ENCODE measurements at regions not wholly inside any gene's neighbourhood (a gene's known extent, or its start where the extent isn't known, plus 50 kb on each side); places are given as distances from the start of the nearest gene placed in this dataset.

DNA sequence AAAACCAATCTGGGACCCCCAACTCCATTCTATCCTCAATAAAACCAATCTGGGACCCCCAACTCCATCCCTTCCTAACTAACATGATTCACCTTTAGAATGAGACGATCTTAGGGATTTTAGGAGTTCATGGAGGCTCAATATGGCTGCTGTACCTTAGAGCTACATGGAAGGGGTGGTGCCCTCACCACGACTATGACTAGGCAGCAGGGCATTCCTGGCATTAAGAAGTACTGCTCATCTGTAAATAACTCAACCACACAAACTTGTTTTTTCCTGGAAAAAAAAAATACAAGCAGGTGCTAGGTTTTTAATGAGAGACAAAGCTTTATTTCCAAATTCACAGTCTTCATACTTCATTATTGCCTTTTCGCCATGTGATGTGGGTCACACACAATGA is 346.5 kb upstream of the FAT1 start:
- Histone ChIP-seq H4K20me1 (no peaks in the 10 kb centered on the region), H3K36me3 (no peaks in the 10 kb centered on the region), H3K4me2 (no peak overlapping the region), H3K4me1 (no peaks in the 10 kb centered on the region), H3K27me3 (no peaks in the 10 kb centered on the region), H3K9ac (no peak overlapping the region), H3K27ac (no peak overlapping the region), H3K9me3 (replicated peaks in 1 of 11) (0 out of 22 replicates have a peak, but pooled peaks cover 0 to 6% (median 0%) of the 10 kb centered on the region in 11 experiments), H3K4me3 (no peak overlapping the region)
- no peak for TF ChIP-seq Cebpa-rat (IDR thresholded peaks at IDR 0.05)

DNA sequence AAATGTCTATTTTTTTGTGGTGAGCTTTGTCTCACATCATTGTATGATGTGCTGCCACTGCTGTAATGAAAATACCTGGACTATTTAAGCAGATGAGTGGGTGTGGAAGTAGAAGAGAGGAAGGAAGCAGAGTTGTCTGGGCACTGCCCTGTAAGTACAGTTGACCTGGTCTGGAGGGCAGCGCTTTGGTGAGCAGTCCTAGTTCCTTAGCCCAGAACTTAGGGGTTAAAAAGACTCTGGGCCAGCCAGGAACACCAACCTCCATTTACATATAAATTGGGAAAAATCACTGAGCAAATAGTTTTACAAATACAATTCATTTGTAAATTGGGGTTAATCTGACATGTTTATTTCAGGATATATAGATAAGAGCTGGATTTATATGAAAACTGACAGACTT is 347.1 kb upstream of the FAT1 start:
- H3K27ac ChIP-seq, result no peak overlapping the region
- H3K4me3 ChIP-seq, result no peak overlapping the region
- no peak overlapping the region for H3K9ac ChIP-seq
- H4K20me1 ChIP-seq, result no peaks in the 10 kb centered on the region
- H3K9me3 ChIP-seq (replicated peaks in 1 of 11), result 0 out of 22 replicates have a peak, but pooled peaks cover 0 to 6% (median 0%) of the 10 kb centered on the region in 11 experiments
- TF ChIP-seq Cebpa-rat (IDR thresholded peaks at IDR 0.05), result no peak
- no peak overlapping the region for H3K4me2 ChIP-seq
- H3K27me3 ChIP-seq, result no peaks in the 10 kb centered on the region
- H3K4me1 ChIP-seq, result no peaks in the 10 kb centered on the region
- H3K36me3 ChIP-seq, result no peaks in the 10 kb centered on the region

DNA sequence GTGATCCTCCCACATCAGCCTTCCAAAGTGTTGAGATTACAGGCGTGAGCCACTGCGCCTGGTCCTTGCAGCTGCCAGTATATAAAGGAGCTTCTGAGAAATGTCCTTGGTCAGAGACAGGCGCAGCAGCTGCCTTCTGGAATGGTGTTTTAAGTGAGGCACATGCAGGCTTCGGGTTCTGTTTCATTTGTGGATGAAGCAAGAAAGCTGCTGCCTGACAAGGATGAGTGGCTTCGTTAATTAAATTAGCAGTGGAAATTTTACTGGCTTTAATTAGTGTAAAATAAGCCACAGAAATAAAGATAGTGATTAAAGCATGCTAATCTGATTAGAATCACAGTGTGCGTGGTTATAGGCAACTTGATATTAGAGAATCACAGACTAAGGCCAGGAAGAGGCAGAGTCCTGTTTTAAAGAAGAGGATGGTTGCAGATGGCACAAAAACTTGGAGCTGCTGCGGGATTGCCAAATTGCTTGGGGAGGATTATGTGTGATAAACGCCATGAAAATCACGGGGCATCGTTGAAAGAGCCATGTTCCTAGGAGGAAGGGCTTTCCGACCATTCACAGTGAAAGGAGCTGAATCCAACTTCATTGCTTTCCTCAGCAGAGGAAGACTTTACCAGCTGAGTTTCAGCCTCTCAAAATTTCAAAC is 348.4 kb upstream of the FAT1 start:
- TF ChIP-seq Cebpa-rat (IDR thresholded peaks at IDR 0.05), result no peak
- Histone ChIP-seq H3K27me3 (no peaks in the 10 kb centered on the region), H3K4me2 (no peak overlapping the region), H3K9ac (no peak overlapping the region), H4K20me1 (no peaks in the 10 kb centered on the region), H3K9me3 (replicated peaks in 1 of 11) (0 out of 22 replicates have a peak, but pooled peaks cover 0 to 6% (median 0%) of the 10 kb centered on the region in 11 experiments), H3K4me1 (no peaks in the 10 kb centered on the region), H3K27ac (no peak overlapping the region), H3K4me3 (no peak overlapping the region), H3K36me3 (no peaks in the 10 kb centered on the region)

DNA sequence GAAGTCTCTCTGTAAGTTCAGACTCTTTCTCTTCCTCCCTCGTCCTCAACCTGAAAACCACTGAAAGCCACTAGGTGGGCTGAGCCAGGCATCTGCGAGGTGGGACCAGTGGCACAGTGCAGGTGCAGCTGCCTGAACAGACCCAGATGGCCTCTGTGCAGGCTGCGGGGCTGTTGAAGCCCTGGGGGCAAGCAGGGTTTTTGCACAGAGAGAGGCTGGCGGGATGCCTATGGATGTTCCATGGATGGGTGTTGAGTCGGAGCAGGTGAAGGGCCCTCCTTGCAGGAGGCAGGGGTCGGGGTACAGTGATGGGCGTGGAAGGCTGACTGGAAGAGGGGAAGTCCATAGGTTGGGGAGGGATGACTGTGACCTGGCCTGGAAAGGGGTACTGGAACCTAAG is 350.2 kb upstream of the FAT1 start:
- Histone ChIP-seq H3K9ac (no peak overlapping the region), H3K4me2 (no peak overlapping the region), H3K36me3 (no peaks in the 10 kb centered on the region), H3K4me1 (no peaks in the 10 kb centered on the region), H3K9me3 (replicated peaks in 1 of 11) (0 out of 22 replicates have a peak, but pooled peaks cover 0 to 6% (median 0%) of the 10 kb centered on the region in 11 experiments), H3K27ac (no peak overlapping the region), H4K20me1 (no peaks in the 10 kb centered on the region), H3K4me3 (no peak overlapping the region), H3K27me3 (no peaks in the 10 kb centered on the region)
- TF ChIP-seq Cebpa-rat (IDR thresholded peaks at IDR 0.05), result no peak

DNA sequence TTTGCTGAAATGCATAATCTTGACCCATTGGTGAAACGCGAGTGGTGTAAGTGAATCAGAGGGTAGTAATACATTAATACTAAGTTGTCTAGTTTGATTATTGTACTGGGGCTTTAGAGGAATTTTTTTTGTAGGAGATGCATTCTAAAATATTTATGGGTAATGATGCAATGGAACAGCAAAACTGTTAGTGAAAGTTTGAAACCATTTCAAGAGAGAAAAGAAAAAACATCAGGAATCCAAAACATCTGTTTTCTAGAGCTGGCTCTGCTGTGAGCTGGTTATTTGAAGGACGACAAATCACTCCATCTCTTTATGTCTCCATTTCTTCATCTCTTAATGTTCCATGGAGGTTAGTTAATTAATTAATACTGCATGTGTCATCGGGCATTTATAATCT is 351.9 kb upstream of the FAT1 start:
- no peak overlapping the region for H3K27ac ChIP-seq
- H3K4me1 ChIP-seq, result no peaks in the 10 kb centered on the region
- no peak overlapping the region for H3K4me2 ChIP-seq
- H4K20me1 ChIP-seq, result no peaks in the 10 kb centered on the region
- H3K27me3 ChIP-seq, result no peaks in the 10 kb centered on the region
- TF ChIP-seq Cebpa-rat (IDR thresholded peaks at IDR 0.05), result no peak
- no peaks in the 10 kb centered on the region for H3K9me3 ChIP-seq (replicated peaks in 1 of 11)
- H3K4me3 ChIP-seq, result no peak overlapping the region
- no peak overlapping the region for H3K9ac ChIP-seq
- no peaks in the 10 kb centered on the region for H3K36me3 ChIP-seq

DNA sequence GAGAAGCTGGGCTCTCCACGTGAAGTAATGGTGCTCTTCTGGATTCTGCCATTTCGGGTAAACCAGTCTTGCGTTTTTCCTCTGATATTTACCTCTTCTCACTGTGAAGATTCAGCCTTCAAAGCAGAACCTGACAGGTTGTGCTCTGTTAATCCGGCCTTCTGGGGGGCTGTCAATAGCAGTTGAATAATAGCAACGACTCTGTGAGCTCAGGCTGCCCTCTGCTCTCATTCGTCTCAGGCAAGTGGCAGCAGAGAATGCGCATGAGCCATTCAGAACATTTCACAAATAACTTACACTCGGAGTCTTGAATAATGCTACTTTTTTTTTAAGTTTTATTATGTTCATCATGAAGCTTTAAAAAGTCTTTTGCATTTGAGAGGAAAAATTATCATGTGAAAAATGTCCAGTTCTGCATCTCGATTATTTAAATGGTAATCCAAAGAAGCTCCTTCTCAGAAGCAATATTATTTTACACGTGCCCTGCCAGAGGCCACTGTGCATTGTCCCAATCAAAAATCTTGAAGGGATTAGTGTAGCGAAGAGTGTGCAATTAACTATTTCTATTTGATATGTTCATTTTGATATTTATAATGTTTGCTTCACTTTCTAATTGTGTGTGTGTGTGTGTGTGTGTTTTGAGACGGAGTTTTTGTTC is 354.2 kb upstream of the FAT1 start:
- no peak for TF ChIP-seq Cebpa-rat (IDR thresholded peaks at IDR 0.05)

DNA sequence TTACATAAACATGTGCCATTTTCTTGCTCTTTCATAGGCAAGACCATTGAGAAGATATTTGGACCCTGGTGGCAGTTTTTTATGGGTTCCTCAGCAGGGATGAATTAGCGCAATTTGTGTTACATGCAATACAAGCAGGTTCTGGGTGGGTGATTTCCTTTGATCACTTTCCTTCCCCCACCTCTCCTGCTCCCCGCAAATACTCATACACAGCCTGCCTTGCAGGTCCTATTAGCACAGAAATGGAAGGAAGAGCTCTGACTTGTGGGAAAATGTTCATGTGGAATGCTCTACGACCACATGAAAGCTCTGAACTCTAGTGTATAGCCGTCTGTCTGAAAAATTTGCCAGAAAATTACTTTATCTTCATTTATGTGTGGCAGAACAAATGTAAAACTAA is 361.0 kb upstream of the FAT1 start:
- no peak for TF ChIP-seq Cebpa-rat (IDR thresholded peaks at IDR 0.05)
- Histone ChIP-seq H3K9me3 (replicated peaks in 1 of 11) (no peaks in the 10 kb centered on the region), H3K4me1 (peaks cover 0 to 7% (median 4%) of the 10 kb centered on the region in 10 experiments; a peak in 8 of 20 replicates), H3K36me3 (no peaks in the 10 kb centered on the region), H4K20me1 (no peaks in the 10 kb centered on the region), H3K4me2 (peak overlapping the region in 7 of 11 experiments; percentile 5 to 54 (median 51); a peak in 11 of 22 replicates), H3K27me3 (no peaks in the 10 kb centered on the region), H3K4me3 (no peak overlapping the region), H3K9ac (no peak overlapping the region), H3K27ac (no peak overlapping the region)

More for the DNA sequence above, 354.2 kb upstream of the FAT1 start:
- Histone ChIP-seq H3K9me3 (replicated peaks in 1 of 11) (no peaks in the 10 kb centered on the region), H3K36me3 (no peaks in the 10 kb centered on the region), H4K20me1 (no peaks in the 10 kb centered on the region), H3K27ac (no peak overlapping the region), H3K4me3 (no peak overlapping the region), H3K9ac (no peak overlapping the region), H3K4me1 (no peaks in the 10 kb centered on the region), H3K27me3 (no peaks in the 10 kb centered on the region), H3K4me2 (no peak overlapping the region)

DNA sequence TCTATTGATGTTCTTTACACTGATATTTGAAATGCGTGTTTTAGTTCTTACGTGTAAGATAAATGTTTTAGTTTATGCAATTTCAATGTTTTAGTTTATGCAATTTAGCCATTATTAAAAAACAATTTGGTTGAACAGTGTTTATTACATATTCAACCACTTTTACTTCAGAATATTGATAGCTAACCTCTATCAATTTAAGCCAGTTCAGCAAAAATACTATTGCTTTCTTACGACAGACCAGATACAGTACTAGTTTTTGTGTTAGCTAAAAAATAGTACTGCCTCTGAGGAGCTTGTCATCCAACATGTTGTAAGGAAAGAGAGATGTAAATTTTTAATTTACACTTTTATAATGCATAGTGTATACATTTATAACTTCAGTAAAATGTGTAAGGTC is 361.7 kb upstream of the FAT1 start:
- no peak for TF ChIP-seq Cebpa-rat (IDR thresholded peaks at IDR 0.05)
- no peak overlapping the region for H3K27ac ChIP-seq
- no peak overlapping the region for H3K4me2 ChIP-seq
- H3K4me3 ChIP-seq, result no peak overlapping the region
- H3K4me1 ChIP-seq, result peaks cover 0 to 7% (median 4%) of the 10 kb centered on the region in 10 experiments; a peak in 8 of 20 replicates
- no peaks in the 10 kb centered on the region for H4K20me1 ChIP-seq
- no peak overlapping the region for H3K9ac ChIP-seq
- H3K9me3 ChIP-seq (replicated peaks in 1 of 11), result no peaks in the 10 kb centered on the region
- H3K36me3 ChIP-seq, result no peaks in the 10 kb centered on the region
- H3K27me3 ChIP-seq, result no peaks in the 10 kb centered on the region

DNA sequence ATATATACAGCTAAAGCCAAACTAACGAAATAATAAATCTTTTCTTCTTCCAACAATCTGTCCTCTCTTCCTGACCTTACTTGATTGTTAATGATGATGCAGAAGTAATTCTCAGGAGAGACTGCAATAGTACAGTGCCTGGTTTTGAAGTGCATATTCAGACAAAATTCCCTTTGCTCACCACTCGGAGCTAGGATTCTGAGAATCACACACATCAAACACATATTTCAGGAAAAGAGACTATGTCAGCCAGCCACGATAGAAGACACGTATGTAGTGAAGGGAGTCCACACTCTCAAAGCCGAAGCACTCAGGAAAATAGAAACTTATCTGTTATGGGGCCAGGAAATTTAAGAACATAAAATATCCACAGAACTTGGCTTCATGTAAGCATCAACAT is 362.5 kb upstream of the FAT1 start:
- H3K27me3 ChIP-seq, result no peaks in the 10 kb centered on the region
- H3K36me3 ChIP-seq, result no peaks in the 10 kb centered on the region
- no peak overlapping the region for H3K27ac ChIP-seq
- no peak overlapping the region for H3K4me2 ChIP-seq
- no peaks in the 10 kb centered on the region for H4K20me1 ChIP-seq
- H3K9me3 ChIP-seq (replicated peaks in 1 of 11), result no peaks in the 10 kb centered on the region
- H3K4me1 ChIP-seq, result peaks cover 0 to 7% (median 4%) of the 10 kb centered on the region in 10 experiments; a peak in 8 of 20 replicates
- H3K4me3 ChIP-seq, result no peak overlapping the region
- no peak for TF ChIP-seq Cebpa-rat (IDR thresholded peaks at IDR 0.05)
- H3K9ac ChIP-seq, result no peak overlapping the region

Data from BLaER1 treated with 17β-estradiol and CSF1 and Interleukin-3, amounts not matched to agents 10 nM and 100 nM (cell line).